K562 (cell line): ENCODE measurements at regions not wholly inside any gene's neighbourhood (a gene's known extent, or its start where the extent isn't known, plus 50 kb on each side); places are given as distances from the start of the nearest gene placed in this dataset.
A peak's percentile ranks its signal among the peaks of the same experiment; 100 is the strongest.

Source experiments
- CBFA2T2 ChIP-seq: fragments of 450-650 bp; conservative IDR thresholded peaks from 2 replicates; pipeline ENCODE4 v1.6.1; 2017; ENCODE audit warnings: mild to moderate bottlenecking
- GATAD2B ChIP-seq: fragments of 450-650 bp; IDR thresholded peaks from 2 replicates; pipeline ENCODE4 v1.6.1; 2017; ENCODE audit warnings: mild to moderate bottlenecking, borderline replicate concordance
- MEF2A ChIP-seq: IDR thresholded peaks from 2 replicates; pipeline ENCODE4 v1.6.1; 2011; ENCODE audit warnings: low read depth, mild to moderate bottlenecking, low read length, moderate library complexity; ENCODE audit not compliant: control insufficient read depth
- SAFB ChIP-seq: fragments of 200-400 bp; formaldehyde crosslinking; IDR thresholded peaks from 2 replicates; pipeline ENCODE4 v1.6.1; 2017; ENCODE audit warnings: low read depth, low read length, borderline replicate concordance
- TF ChIP-seq, protein P1 (sequence below), 2 experiments: fragments of 450-650 bp in 1 of 2; IDR thresholded peaks; 2 replicates each; pipeline ENCODE4 v1.6.1; 2011 to 2017; ENCODE audit warnings: low read depth in 2 of 2, antibody characterized with exemption in 1 of 2, borderline replicate concordance in 1 of 2, low read length in 1 of 2, mild to moderate bottlenecking in 1 of 2, mixed read lengths in 1 of 2; ENCODE audit not compliant: control insufficient read depth in 1 of 2
- TF ChIP-seq, protein P2 (sequence below): fragments of 450-650 bp; IDR thresholded peaks from 2 replicates; pipeline ENCODE4 v1.7.1; 2018; ENCODE audit warnings: mild to moderate bottlenecking, low read depth; ENCODE audit not compliant: partially characterized antibody

DNA sequence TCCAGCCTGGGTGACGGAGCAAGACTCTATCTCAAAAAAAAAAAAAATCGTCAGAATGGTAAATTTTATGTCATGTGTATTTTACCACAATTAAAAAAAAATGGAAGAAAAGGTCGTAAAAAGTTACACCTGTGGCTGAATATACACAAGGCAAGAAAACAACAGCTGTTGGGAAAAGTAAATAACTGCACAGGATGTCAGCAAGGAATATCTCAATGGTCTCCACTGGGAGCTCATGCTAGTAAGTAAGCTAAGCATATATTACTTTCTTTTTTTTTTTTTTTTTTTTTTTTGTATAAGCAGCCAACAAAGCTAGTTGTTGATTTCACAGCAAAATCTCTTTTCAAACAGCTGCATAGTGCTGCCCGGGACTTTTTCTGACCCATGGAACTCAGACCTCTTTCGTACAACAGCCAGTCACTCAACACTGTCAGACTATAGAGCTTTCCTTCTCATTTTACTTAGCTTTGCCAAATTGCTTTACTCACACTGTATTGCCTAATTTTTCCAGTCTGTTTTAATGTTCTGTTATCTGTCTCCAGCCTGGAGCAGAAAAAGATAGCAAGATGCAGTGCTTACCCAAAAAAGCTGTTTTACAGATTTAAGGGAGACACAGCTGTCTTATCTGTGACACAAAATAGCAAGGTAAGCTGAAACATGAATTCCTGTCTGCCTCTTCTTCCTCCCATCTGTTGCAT lies 175.9 kb downstream of the ENC1 start (continued):
- TF ChIP-seq, protein P1, sequence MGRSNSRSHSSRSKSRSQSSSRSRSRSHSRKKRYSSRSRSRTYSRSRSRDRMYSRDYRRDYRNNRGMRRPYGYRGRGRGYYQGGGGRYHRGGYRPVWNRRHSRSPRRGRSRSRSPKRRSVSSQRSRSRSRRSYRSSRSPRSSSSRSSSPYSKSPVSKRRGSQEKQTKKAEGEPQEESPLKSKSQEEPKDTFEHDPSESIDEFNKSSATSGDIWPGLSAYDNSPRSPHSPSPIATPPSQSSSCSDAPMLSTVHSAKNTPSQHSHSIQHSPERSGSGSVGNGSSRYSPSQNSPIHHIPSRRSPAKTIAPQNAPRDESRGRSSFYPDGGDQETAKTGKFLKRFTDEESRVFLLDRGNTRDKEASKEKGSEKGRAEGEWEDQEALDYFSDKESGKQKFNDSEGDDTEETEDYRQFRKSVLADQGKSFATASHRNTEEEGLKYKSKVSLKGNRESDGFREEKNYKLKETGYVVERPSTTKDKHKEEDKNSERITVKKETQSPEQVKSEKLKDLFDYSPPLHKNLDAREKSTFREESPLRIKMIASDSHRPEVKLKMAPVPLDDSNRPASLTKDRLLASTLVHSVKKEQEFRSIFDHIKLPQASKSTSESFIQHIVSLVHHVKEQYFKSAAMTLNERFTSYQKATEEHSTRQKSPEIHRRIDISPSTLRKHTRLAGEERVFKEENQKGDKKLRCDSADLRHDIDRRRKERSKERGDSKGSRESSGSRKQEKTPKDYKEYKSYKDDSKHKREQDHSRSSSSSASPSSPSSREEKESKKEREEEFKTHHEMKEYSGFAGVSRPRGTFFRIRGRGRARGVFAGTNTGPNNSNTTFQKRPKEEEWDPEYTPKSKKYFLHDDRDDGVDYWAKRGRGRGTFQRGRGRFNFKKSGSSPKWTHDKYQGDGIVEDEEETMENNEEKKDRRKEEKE (IDR thresholded peaks at IDR 0.05; ENCODE audit: borderline replicate concordance in 1 of 2, control insufficient read depth in 1 of 2, low read depth in 2 of 2, low read length in 1 of 2), result no peak
- TF ChIP-seq SAFB (no peak), CBFA2T2 (peak; percentile 62), GATAD2B (no peak), MEF2A (no peak)
- TF ChIP-seq, protein P2, sequence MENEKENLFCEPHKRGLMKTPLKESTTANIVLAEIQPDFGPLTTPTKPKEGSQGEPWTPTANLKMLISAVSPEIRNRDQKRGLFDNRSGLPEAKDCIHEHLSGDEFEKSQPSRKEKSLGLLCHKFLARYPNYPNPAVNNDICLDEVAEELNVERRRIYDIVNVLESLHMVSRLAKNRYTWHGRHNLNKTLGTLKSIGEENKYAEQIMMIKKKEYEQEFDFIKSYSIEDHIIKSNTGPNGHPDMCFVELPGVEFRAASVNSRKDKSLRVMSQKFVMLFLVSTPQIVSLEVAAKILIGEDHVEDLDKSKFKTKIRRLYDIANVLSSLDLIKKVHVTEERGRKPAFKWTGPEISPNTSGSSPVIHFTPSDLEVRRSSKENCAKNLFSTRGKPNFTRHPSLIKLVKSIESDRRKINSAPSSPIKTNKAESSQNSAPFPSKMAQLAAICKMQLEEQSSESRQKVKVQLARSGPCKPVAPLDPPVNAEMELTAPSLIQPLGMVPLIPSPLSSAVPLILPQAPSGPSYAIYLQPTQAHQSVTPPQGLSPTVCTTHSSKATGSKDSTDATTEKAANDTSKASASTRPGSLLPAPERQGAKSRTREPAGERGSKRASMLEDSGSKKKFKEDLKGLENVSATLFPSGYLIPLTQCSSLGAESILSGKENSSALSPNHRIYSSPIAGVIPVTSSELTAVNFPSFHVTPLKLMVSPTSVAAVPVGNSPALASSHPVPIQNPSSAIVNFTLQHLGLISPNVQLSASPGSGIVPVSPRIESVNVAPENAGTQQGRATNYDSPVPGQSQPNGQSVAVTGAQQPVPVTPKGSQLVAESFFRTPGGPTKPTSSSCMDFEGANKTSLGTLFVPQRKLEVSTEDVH, result no peak
